ENCODE measurements at regions not wholly inside any gene's neighbourhood (a gene's known extent, or its start where the extent isn't known, plus 50 kb on each side); places are given as distances from the start of the nearest gene placed in this dataset.

GRCh38 chr16:17828012-17828411 lies 357.3 kb upstream of the XYLT1 start:
- TF ChIP-seq GATA2 (IDR thresholded peaks at IDR 0.05; ENCODE audit: low read depth, low read length) (no peak), GATA3 (IDR thresholded peaks at IDR 0.05; ENCODE audit: low read depth, low read length) (no peak)

- TF ChIP-seq GATA3 (IDR thresholded peaks at IDR 0.05; ENCODE audit: low read depth, low read length) (no peak), GATA2 (IDR thresholded peaks at IDR 0.05; ENCODE audit: low read depth, low read length) (no peak)
These were observed 356.6 kb upstream of the XYLT1 start for GRCh38 chr16:17827313-17827712.

- TF ChIP-seq GATA3 (IDR thresholded peaks at IDR 0.05; ENCODE audit: low read depth, low read length) (no peak), GATA2 (IDR thresholded peaks at IDR 0.05; ENCODE audit: low read depth, low read length) (no peak)
These were observed 347.2 kb upstream of the XYLT1 start for GRCh38 chr16:17817943-17818342.

- no peak for TF ChIP-seq GATA2 (IDR thresholded peaks at IDR 0.05; ENCODE audit: low read depth, low read length)
- TF ChIP-seq GATA3 (IDR thresholded peaks at IDR 0.05; ENCODE audit: low read depth, low read length): no peak
These were observed 346.5 kb upstream of the XYLT1 start for GRCh38 chr16:17817260-17817659.

GRCh38 chr16:17812771-17813170 lies 342.0 kb upstream of the XYLT1 start:
- TF ChIP-seq GATA3 (IDR thresholded peaks at IDR 0.05; ENCODE audit: low read depth, low read length): no peak
- no peak for TF ChIP-seq GATA2 (IDR thresholded peaks at IDR 0.05; ENCODE audit: low read depth, low read length)

- TF ChIP-seq GATA3 (IDR thresholded peaks at IDR 0.05; ENCODE audit: low read depth, low read length) (no peak), GATA2 (IDR thresholded peaks at IDR 0.05; ENCODE audit: low read depth, low read length) (no peak)
These were observed 334.1 kb upstream of the XYLT1 start for GRCh38 chr16:17804857-17805256.

- TF ChIP-seq GATA2 (IDR thresholded peaks at IDR 0.05; ENCODE audit: low read depth, low read length) (no peak), GATA3 (IDR thresholded peaks at IDR 0.05; ENCODE audit: low read depth, low read length) (no peak)
These were observed 333.1 kb upstream of the XYLT1 start for GRCh38 chr16:17803625-17804410.

GRCh38 chr16:17802571-17802970 lies 331.8 kb upstream of the XYLT1 start:
- no peak for TF ChIP-seq GATA2 (IDR thresholded peaks at IDR 0.05; ENCODE audit: low read depth, low read length)
- no peak for TF ChIP-seq GATA3 (IDR thresholded peaks at IDR 0.05; ENCODE audit: low read depth, low read length)

GRCh38 chr16:17801068-17801467 lies 330.3 kb upstream of the XYLT1 start:
- TF ChIP-seq GATA2 (IDR thresholded peaks at IDR 0.05; ENCODE audit: low read depth, low read length) (no peak), GATA3 (IDR thresholded peaks at IDR 0.05; ENCODE audit: low read depth, low read length) (no peak)

- TF ChIP-seq GATA3 (IDR thresholded peaks at IDR 0.05; ENCODE audit: low read depth, low read length) (no peak), GATA2 (IDR thresholded peaks at IDR 0.05; ENCODE audit: low read depth, low read length) (no peak)
These were observed 328.0 kb upstream of the XYLT1 start for GRCh38 chr16:17798716-17799115.

GRCh38 chr16:17793354-17793753 lies 322.6 kb upstream of the XYLT1 start:
- TF ChIP-seq GATA3 (IDR thresholded peaks at IDR 0.05; ENCODE audit: low read depth, low read length) (no peak), GATA2 (IDR thresholded peaks at IDR 0.05; ENCODE audit: low read depth, low read length) (no peak)

- TF ChIP-seq GATA3 (IDR thresholded peaks at IDR 0.05; ENCODE audit: low read depth, low read length) (no peak), GATA2 (IDR thresholded peaks at IDR 0.05; ENCODE audit: low read depth, low read length) (no peak)
These were observed 313.3 kb upstream of the XYLT1 start for GRCh38 chr16:17784073-17784472.

- TF ChIP-seq GATA3 (IDR thresholded peaks at IDR 0.05; ENCODE audit: low read depth, low read length): no peak
- no peak for TF ChIP-seq GATA2 (IDR thresholded peaks at IDR 0.05; ENCODE audit: low read depth, low read length)
These were observed 309.4 kb upstream of the XYLT1 start for GRCh38 chr16:17780181-17780580.

- TF ChIP-seq GATA3 (IDR thresholded peaks at IDR 0.05; ENCODE audit: low read depth, low read length) (no peak), GATA2 (IDR thresholded peaks at IDR 0.05; ENCODE audit: low read depth, low read length) (no peak)
These were observed 306.7 kb upstream of the XYLT1 start for GRCh38 chr16:17777408-17777863.

- TF ChIP-seq GATA3 (IDR thresholded peaks at IDR 0.05; ENCODE audit: low read depth, low read length): no peak
- TF ChIP-seq GATA2 (IDR thresholded peaks at IDR 0.05; ENCODE audit: low read depth, low read length): no peak
These were observed 306.1 kb upstream of the XYLT1 start for GRCh38 chr16:17776888-17777287.
